GM12878 (cell line): ENCODE measurements at regions not wholly inside any gene's neighbourhood (a gene's known extent, or its start where the extent isn't known, plus 50 kb on each side); places are given as distances from the start of the nearest gene placed in this dataset.
"Not testable (repeated sequence)": the region's sequence is repeated elsewhere in the genome, so short reads cannot be mapped to it uniquely, and the experiment has no call there.

Experiments
- ATAC-seq: fragments of 200-7000 bp; cut with Tn5 transposase; 3 replicates; pipeline ENCODE4 v1.9.1; 2020; ENCODE audit warnings: mild to moderate bottlenecking, moderate library complexity
- BruUV-seq: library from RNA; stranded (reverse); fragments of 400-500 nt; replicated peaks from 2 replicates; lab custom pipeline; 2021; lab: Mats Ljungman, UMichigan
- CTCF ChIA-PET: fragments of 300-600 bp; sonication (Branson Sonifier 250); formaldehyde crosslinking; extraction: SDS; loops from one replicate; lab custom pipeline; 2021; ENCODE audit warnings: inconsistent platforms; lab: Yijun Ruan, JAX
- POLR2A ChIA-PET: fragments of 350-600 bp; formaldehyde crosslinking; extraction: SDS; loops from one replicate; lab custom pipeline; 2021; ENCODE audit warnings: inconsistent platforms; lab: Charles Lee
- RAD21 ChIA-PET: fragments of 300-600 bp; sonication (Branson Sonifier 250); formaldehyde crosslinking; loops from one replicate; lab custom pipeline; 2023; ENCODE audit warnings: antibody characterized with exemption; ENCODE audit not compliant: unreplicated experiment; lab: Charles Lee
- SMC1A ChIA-PET: fragments of 300-600 bp; sonication (Branson Sonifier 250); formaldehyde crosslinking; loops from one replicate; lab custom pipeline; 2023; ENCODE audit not compliant: unreplicated experiment, uncharacterized antibody; lab: Charles Lee
- DNase-seq: peaks from one replicate; pipeline ENCODE4 v3.0.0-alpha.2; 2011; ENCODE audit warnings: low read depth, low spot score
- FAIRE-seq: peaks from 3 replicates; lab custom pipeline; 2011; peaks lifted over from hg19 to GRCh38; lab: Jason Lieb, UNC
- H2AFZ ChIP-seq: 2 replicates; pipeline ENCODE4 v1.6.0; 2011; ENCODE audit warnings: low read depth, low read length, control low read depth; ENCODE audit not compliant: control insufficient read depth
- H3K27ac ChIP-seq: 2 replicates; pipeline ENCODE4 v1.5.1; 2011; ENCODE audit warnings: control low read depth; ENCODE audit not compliant: control insufficient read depth, insufficient read depth
- H3K27me3 ChIP-seq, 2 experiments: replicated peaks in 1 of 2; 2 replicates each; pipeline versions ENCODE4 v1.6.0 to v1.6.1; 2011; ENCODE audit warnings: low read length in 1 of 2; ENCODE audit not compliant: control insufficient read depth in 2 of 2, insufficient read depth in 2 of 2
- H3K36me3 ChIP-seq, 2 experiments: 2 replicates each; pipeline ENCODE4 v1.5.1; 2011; ENCODE audit warnings: low read length in 1 of 2; ENCODE audit not compliant: control insufficient read depth in 2 of 2, insufficient read depth in 2 of 2
- H3K4me1 ChIP-seq: 2 replicates; pipeline ENCODE4 v1.6.1; 2011; ENCODE audit warnings: mild to moderate bottlenecking, low read length, moderate library complexity, mixed read lengths; ENCODE audit not compliant: control insufficient read depth, insufficient read depth
- H3K4me2 ChIP-seq: 2 replicates; pipeline ENCODE4 v1.6.0; 2011; ENCODE audit warnings: control low read depth; ENCODE audit not compliant: control insufficient read depth, insufficient read depth
- H3K4me3 ChIP-seq: fragments of 200-600 bp; sonication (generic); 2 replicates; pipeline ENCODE4 v1.5.1; 2016
- H3K79me2 ChIP-seq: 2 replicates; pipeline ENCODE4 v1.6.0; 2011; ENCODE audit warnings: low read length; ENCODE audit not compliant: control insufficient read depth, insufficient read depth
- H3K9ac ChIP-seq: 2 replicates; pipeline ENCODE4 v1.8.0; 2011; ENCODE audit warnings: low read length, control low read depth, mixed read lengths; ENCODE audit not compliant: control insufficient read depth, insufficient read depth
- H3K9me3 ChIP-seq: replicated peaks from 3 replicates; pipeline ENCODE4 v1.5.1; 2011; ENCODE audit warnings: mild to moderate bottlenecking, low read length; ENCODE audit not compliant: control insufficient read depth, insufficient read depth
- H4K20me1 ChIP-seq: 2 replicates; pipeline ENCODE4 v1.6.0; 2011; ENCODE audit not compliant: control insufficient read depth, insufficient read depth
- ATF3 ChIP-seq: IDR thresholded peaks from 2 replicates; pipeline ENCODE4 v1.6.1; 2011; ENCODE audit warnings: low read depth, mild to moderate bottlenecking, low read length, moderate library complexity, borderline replicate concordance; ENCODE audit errors: extremely low read depth
- CBX3 ChIP-seq: fragments of 200-600 bp; sonication (generic); IDR thresholded peaks from 2 replicates; pipeline ENCODE4 v1.6.1; 2016; ENCODE audit warnings: low read depth, borderline replicate concordance
- CBX5 ChIP-seq: sonication (generic); IDR thresholded peaks from 2 replicates; pipeline ENCODE4 v1.6.1; 2016; ENCODE audit warnings: low read depth, moderate library complexity, mild to moderate bottlenecking, inconsistent platforms
- CHD1 ChIP-seq: IDR thresholded peaks from 2 replicates; pipeline ENCODE4 v1.6.1; 2012; ENCODE audit warnings: low read depth, low read length, improper control_type of control experiment
- JUNB ChIP-seq: IDR thresholded peaks from 2 replicates; pipeline ENCODE4 v1.6.1; 2016; ENCODE audit warnings: antibody characterized with exemption, mild to moderate bottlenecking
- RAD21 ChIP-seq: IDR thresholded peaks from 2 replicates; pipeline ENCODE4 v1.6.1; 2011; ENCODE audit warnings: mild to moderate bottlenecking, low read depth, low read length, moderate library complexity; ENCODE audit not compliant: insufficient read depth
- RAD51 ChIP-seq: fragments of 450-650 bp; IDR thresholded peaks from 2 replicates; pipeline ENCODE4 v1.6.1; 2016; ENCODE audit warnings: moderate library complexity, mild to moderate bottlenecking, inconsistent platforms
- SMC3 ChIP-seq: IDR thresholded peaks from 2 replicates; pipeline ENCODE4 v1.6.1; 2011; ENCODE audit warnings: low read length, improper control_type of control experiment, borderline replicate concordance
- TBL1XR1 ChIP-seq: IDR thresholded peaks from 2 replicates; pipeline ENCODE4 v1.6.1; 2012; ENCODE audit warnings: low read depth, low read length, improper control_type of control experiment
- TCF7 ChIP-seq: IDR thresholded peaks from 2 replicates; pipeline ENCODE4 v1.6.1; 2014; ENCODE audit warnings: antibody characterized with exemption, borderline replicate concordance
- USF1 ChIP-seq: IDR thresholded peaks from 2 replicates; pipeline ENCODE4 v1.6.1; 2011; ENCODE audit warnings: borderline replicate concordance, low read depth, mild to moderate bottlenecking, moderate library complexity, mixed read lengths, low read length; ENCODE audit not compliant: insufficient read depth; ENCODE audit errors: extremely low read length
- ZBTB11 ChIP-seq: fragments of 450-650 bp; formaldehyde crosslinking; IDR thresholded peaks from 2 replicates; pipeline ENCODE4 v1.5.0; 2022; ENCODE audit warnings: mild to moderate bottlenecking, missing genetic modification characterization
- ZNF384 ChIP-seq: IDR thresholded peaks from 2 replicates; pipeline ENCODE4 v1.6.1; 2012; ENCODE audit warnings: low read depth, mild to moderate bottlenecking, low read length, improper control_type of control experiment, borderline replicate concordance
- WGBS: methylation state at CpG from one replicate; pipeline ENCODE4 v1.1.6; 2016; ENCODE audit warnings: low lambda C conversion rate; ENCODE audit not compliant: insufficient replicate concordance, insufficient coverage; ENCODE audit errors: missing lambda C conversion rate; 5-methylcytosine and 5-hydroxymethylcytosine counted together
- in situ Hi-C: fragments of 300-500 bp; cut with MboI; formaldehyde crosslinking; loops from 9 replicates; pipeline ENCODE4 v1.14.3; 2018; ENCODE audit warnings: mixed read lengths
- intact Hi-C: fragments of 100-400 bp; cut with micrococcal nuclease; formaldehyde crosslinking; loops from one replicate; pipeline ENCODE4 v1.14.2; 2022; ENCODE audit not compliant: unreplicated experiment

GRCh38 chr9:63876380-63876779 lies 1408.6 kb downstream of the FOXD4L5 start:
- in situ Hi-C loops, H3K4me1 ChIP-seq, H3K36me3 ChIP-seq, H3K79me2 ChIP-seq, H3K27ac ChIP-seq, DNase-seq, H2AFZ ChIP-seq, FAIRE-seq, ATAC-seq, SMC1A ChIA-PET, H3K4me3 ChIP-seq, H4K20me1 ChIP-seq, POLR2A ChIA-PET, BruUV-seq, H3K9ac ChIP-seq, intact Hi-C loops, RAD21 ChIA-PET, H3K27me3 ChIP-seq, H3K9me3 ChIP-seq, CTCF ChIA-PET, H3K4me2 ChIP-seq: not testable (repeated sequence)
- 46% methylated on average over 11 of the region's 17 CpGs for WGBS

GRCh38 chr9:63859475-63860215 lies 1425.4 kb downstream of the FOXD4L5 start:
- no peak overlapping the region for H3K9ac ChIP-seq
- no peak overlapping the region for H3K4me2 ChIP-seq
- POLR2A ChIA-PET: no interaction called here
- H3K27ac ChIP-seq: no peak overlapping the region
- no peaks in the 10 kb centered on the region for H3K36me3 ChIP-seq
- RAD21 ChIA-PET: no interaction called here
- H4K20me1 ChIP-seq: no peaks in the 10 kb centered on the region
- in situ Hi-C loops (no loop called here), intact Hi-C loops (no loop called here)
- 64% methylated on average over 42 of the region's 52 CpGs for WGBS
- H3K4me1 ChIP-seq: no peaks in the 10 kb centered on the region
- no peak for DNase-seq
- SMC1A ChIA-PET: no interaction called here
- H3K9me3 ChIP-seq: no peaks in the 10 kb centered on the region
- CTCF ChIA-PET: no interaction called here
- no peak for ATAC-seq
- H3K27me3 ChIP-seq: no peaks in the 10 kb centered on the region
- no peak for FAIRE-seq
- no TSS peak for BruUV-seq
- no peak overlapping the region for H3K4me3 ChIP-seq
- no peaks in the 10 kb centered on the region for H3K79me2 ChIP-seq
- no peak overlapping the region for H2AFZ ChIP-seq
- TF ChIP-seq USF1 (no peak), CHD1 (no peak), TCF7 (no peak), RAD51 (no peak), CBX3 (no peak), TBL1XR1 (no peak), SMC3 (no peak), ZNF384 (no peak), ATF3 (no peak), CBX5 (no peak), RAD21 (no peak), ZBTB11 (CRISPR knock-in tag) (no peak), JUNB (no peak)
